SK-N-SH (cell line): ENCODE measurements at regions not wholly inside any gene's neighbourhood (a gene's known extent, or its start where the extent isn't known, plus 50 kb on each side); places are given as distances from the start of the nearest gene placed in this dataset.

Source experiments
- CHD2 ChIP-seq: fragments of 150-350 bp; IDR thresholded peaks from 2 replicates; pipeline ENCODE4 v1.6.1; 2018; ENCODE audit warnings: low read length; ENCODE audit not compliant: partially characterized antibody
- EZH2phosphoT487 ChIP-seq: fragments of 200-600 bp; sonication (generic); IDR thresholded peaks from 2 replicates; pipeline ENCODE4 v1.6.1; 2017; ENCODE audit warnings: low read depth, mixed run types, mild to moderate bottlenecking, antibody characterized with exemption, moderate library complexity, borderline replicate concordance
- FOSL2 ChIP-seq: IDR thresholded peaks from 2 replicates; pipeline ENCODE4 v1.4.0; 2012; ENCODE audit warnings: low read depth, mild to moderate bottlenecking, moderate library complexity, borderline replicate concordance
- RFX5 ChIP-seq: IDR thresholded peaks from 2 replicates; pipeline ENCODE4 v1.6.1; 2012; ENCODE audit warnings: mild to moderate bottlenecking, improper control_type of control experiment, low read length
- TEAD4 ChIP-seq: IDR thresholded peaks from 2 replicates; pipeline ENCODE4 v1.4.0; 2012; ENCODE audit warnings: mild to moderate bottlenecking, borderline replicate concordance; ENCODE audit not compliant: insufficient read depth
- YY1 ChIP-seq: IDR thresholded peaks from 2 replicates; pipeline ENCODE4 v1.4.0; 2012; ENCODE audit warnings: low read depth, mild to moderate bottlenecking
- TF ChIP-seq, protein P1 (sequence below): fragments of 200-600 bp; sonication (generic); IDR thresholded peaks from 2 replicates; pipeline ENCODE4 v1.6.1; 2017; ENCODE audit warnings: antibody characterized with exemption, mild to moderate bottlenecking, moderate library complexity
- TF ChIP-seq, protein P2 (sequence below): fragments of 150-350 bp; IDR thresholded peaks from 2 replicates; pipeline ENCODE4 v1.6.1; 2017; ENCODE audit warnings: antibody characterized with exemption, low read length, low read depth, borderline replicate concordance

DNA sequence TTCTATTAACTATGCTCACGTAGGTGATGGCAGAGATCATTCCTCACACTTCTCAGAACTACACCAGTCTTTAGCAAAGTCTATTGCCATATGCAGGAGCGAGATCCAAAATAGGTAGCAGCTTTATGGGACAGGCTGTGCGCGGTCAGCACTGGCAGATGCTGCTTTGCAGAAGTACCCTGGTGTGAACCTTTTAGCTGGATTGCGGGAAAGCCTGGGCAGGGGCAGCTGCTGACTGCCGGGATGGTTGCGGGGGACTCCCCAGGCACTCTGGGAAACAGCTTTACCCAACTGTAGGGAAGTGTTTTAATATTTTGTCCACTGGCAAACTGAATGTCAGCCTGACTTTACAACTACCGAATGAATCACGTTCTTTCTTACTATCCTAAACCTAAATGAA lies 251.3 kb downstream of the HS3ST3A1 start:
- TF ChIP-seq EZH2phosphoT487 (no peak), RFX5 (no peak), FOSL2 (no peak), CHD2 (no peak), YY1 (no peak), TEAD4 (no peak)
- TF ChIP-seq, protein P1, sequence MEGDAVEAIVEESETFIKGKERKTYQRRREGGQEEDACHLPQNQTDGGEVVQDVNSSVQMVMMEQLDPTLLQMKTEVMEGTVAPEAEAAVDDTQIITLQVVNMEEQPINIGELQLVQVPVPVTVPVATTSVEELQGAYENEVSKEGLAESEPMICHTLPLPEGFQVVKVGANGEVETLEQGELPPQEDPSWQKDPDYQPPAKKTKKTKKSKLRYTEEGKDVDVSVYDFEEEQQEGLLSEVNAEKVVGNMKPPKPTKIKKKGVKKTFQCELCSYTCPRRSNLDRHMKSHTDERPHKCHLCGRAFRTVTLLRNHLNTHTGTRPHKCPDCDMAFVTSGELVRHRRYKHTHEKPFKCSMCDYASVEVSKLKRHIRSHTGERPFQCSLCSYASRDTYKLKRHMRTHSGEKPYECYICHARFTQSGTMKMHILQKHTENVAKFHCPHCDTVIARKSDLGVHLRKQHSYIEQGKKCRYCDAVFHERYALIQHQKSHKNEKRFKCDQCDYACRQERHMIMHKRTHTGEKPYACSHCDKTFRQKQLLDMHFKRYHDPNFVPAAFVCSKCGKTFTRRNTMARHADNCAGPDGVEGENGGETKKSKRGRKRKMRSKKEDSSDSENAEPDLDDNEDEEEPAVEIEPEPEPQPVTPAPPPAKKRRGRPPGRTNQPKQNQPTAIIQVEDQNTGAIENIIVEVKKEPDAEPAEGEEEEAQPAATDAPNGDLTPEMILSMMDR = no peak
- TF ChIP-seq, protein P2, sequence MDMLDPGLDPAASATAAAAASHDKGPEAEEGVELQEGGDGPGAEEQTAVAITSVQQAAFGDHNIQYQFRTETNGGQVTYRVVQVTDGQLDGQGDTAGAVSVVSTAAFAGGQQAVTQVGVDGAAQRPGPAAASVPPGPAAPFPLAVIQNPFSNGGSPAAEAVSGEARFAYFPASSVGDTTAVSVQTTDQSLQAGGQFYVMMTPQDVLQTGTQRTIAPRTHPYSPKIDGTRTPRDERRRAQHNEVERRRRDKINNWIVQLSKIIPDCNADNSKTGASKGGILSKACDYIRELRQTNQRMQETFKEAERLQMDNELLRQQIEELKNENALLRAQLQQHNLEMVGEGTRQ = no peak
